ENCODE measurements at regions not wholly inside any gene's neighbourhood (a gene's known extent, or its start where the extent isn't known, plus 50 kb on each side); places are given as distances from the start of the nearest gene placed in this dataset.

DNA sequence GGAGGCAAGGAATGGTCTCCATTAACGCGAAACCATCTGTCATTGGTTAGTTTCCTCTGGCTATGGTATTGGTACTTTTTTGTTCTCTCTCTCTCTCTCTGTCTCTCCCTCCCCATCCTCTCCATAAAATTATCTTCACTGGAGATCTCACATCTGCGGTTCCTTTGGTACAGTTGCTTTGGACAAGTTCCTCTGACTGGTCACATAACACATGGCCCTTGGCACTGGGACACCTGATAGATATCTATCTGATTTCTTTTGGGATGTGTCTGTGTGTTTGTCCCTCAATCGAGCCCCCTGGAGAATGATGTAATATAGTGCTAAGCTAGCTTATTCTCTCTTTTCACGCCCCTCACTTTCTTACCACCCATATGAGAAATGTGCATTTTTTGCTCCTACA, 682.0 kb upstream of the B3GALT2 start:
- TF ChIP-seq CTCF (IDR thresholded peaks at IDR 0.05; ENCODE audit: low read length) (no peak), EZH2 (IDR thresholded peaks at IDR 0.05; ENCODE audit: borderline replicate concordance, low read length) (no peak)
